PFSK-1 (cell line): ENCODE measurements at regions not wholly inside any gene's neighbourhood (a gene's known extent, or its start where the extent isn't known, plus 50 kb on each side); places are given as distances from the start of the nearest gene placed in this dataset.

Source experiments
- TAF1 ChIP-seq: IDR thresholded peaks from 2 replicates; pipeline ENCODE4 v1.6.1; 2012; ENCODE audit warnings: low read length, control low read depth, borderline replicate concordance; ENCODE audit not compliant: insufficient read depth
- TF ChIP-seq, protein P1 (sequence below), 2 experiments: IDR thresholded peaks; 2 replicates each; pipeline versions ENCODE4 v1.6.1 to v1.8.0; 2011 to 2012; ENCODE audit warnings: low read depth in 2 of 2, low read length in 2 of 2, control low read depth in 1 of 2, inconsistent platforms in 1 of 2, mild to moderate bottlenecking in 1 of 2, moderate library complexity in 1 of 2; ENCODE audit not compliant: insufficient read depth in 1 of 2

- TF ChIP-seq, protein P1, sequence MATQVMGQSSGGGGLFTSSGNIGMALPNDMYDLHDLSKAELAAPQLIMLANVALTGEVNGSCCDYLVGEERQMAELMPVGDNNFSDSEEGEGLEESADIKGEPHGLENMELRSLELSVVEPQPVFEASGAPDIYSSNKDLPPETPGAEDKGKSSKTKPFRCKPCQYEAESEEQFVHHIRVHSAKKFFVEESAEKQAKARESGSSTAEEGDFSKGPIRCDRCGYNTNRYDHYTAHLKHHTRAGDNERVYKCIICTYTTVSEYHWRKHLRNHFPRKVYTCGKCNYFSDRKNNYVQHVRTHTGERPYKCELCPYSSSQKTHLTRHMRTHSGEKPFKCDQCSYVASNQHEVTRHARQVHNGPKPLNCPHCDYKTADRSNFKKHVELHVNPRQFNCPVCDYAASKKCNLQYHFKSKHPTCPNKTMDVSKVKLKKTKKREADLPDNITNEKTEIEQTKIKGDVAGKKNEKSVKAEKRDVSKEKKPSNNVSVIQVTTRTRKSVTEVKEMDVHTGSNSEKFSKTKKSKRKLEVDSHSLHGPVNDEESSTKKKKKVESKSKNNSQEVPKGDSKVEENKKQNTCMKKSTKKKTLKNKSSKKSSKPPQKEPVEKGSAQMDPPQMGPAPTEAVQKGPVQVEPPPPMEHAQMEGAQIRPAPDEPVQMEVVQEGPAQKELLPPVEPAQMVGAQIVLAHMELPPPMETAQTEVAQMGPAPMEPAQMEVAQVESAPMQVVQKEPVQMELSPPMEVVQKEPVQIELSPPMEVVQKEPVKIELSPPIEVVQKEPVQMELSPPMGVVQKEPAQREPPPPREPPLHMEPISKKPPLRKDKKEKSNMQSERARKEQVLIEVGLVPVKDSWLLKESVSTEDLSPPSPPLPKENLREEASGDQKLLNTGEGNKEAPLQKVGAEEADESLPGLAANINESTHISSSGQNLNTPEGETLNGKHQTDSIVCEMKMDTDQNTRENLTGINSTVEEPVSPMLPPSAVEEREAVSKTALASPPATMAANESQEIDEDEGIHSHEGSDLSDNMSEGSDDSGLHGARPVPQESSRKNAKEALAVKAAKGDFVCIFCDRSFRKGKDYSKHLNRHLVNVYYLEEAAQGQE (IDR thresholded peaks at IDR 0.05; ENCODE audit: insufficient read depth in 1 of 2, low read depth in 2 of 2, low read length in 2 of 2): no peak
- no peak for TF ChIP-seq TAF1
Measured at GRCh38 chr5:87136096-87136495, 131.6 kb upstream of the RASA1 start.
